HCT116 (cell line): ENCODE measurements at regions not wholly inside any gene's neighbourhood (a gene's known extent, or its start where the extent isn't known, plus 50 kb on each side); places are given as distances from the start of the nearest gene placed in this dataset.
"Not testable (repeated sequence)": the region's sequence is repeated elsewhere in the genome, so short reads cannot be mapped to it uniquely, and the experiment has no call there.

ENCODE experiments used
- ATAC-seq: fragments of 200-7000 bp; cut with Tn5 transposase; 2 replicates; pipeline ENCODE4 v1.9.1; 2020; ENCODE audit warnings: mild to moderate bottlenecking, moderate library complexity
- BruUV-seq: library from RNA; stranded (reverse); fragments of 400-500 nt; replicated peaks from 2 replicates; lab custom pipeline; 2021; lab: Mats Ljungman, UMichigan
- CTCF ChIA-PET: fragments of 300-600 bp; sonication (Branson Sonifier 250); formaldehyde crosslinking; loops from one replicate; lab custom pipeline; 2021; ENCODE audit warnings: antibody characterized with exemption; lab: Charles Lee
- POLR2A ChIA-PET: fragments of 300-600, 350-600 bp; sonication (Branson Sonifier 250); formaldehyde crosslinking; loops from one replicate; lab custom pipeline; 2021; ENCODE audit warnings: antibody characterized with exemption; lab: Charles Lee
- RAD21 ChIA-PET, 2 experiments: fragments of 300-600 bp; sonication (Branson Sonifier 250); formaldehyde crosslinking; loops; one replicate each; lab custom pipeline; 2023; ENCODE audit warnings: low total read pairs in 2 of 2; ENCODE audit not compliant: uncharacterized antibody in 2 of 2, unreplicated experiment in 2 of 2, low non-redundant PET in 1 of 2; lab: Charles Lee
- DNase-seq: peaks from one replicate; pipeline ENCODE4 v3.0.0-alpha.2; 2010; ENCODE audit warnings: low read depth, low spot score
- H2AFZ ChIP-seq: fragments of 200-600 bp; shearing (Covaris generic), sonication (generic); 2 replicates; pipeline ENCODE4 v1.6.1; 2017; ENCODE audit warnings: low read depth, mixed run types, mixed read lengths, antibody characterized with exemption, low read length; ENCODE audit not compliant: poor library complexity, severe bottlenecking
- H3K27ac ChIP-seq: 2 replicates; pipeline ENCODE4 v1.5.1; 2012; ENCODE audit warnings: low read depth, low read length
- H3K27me3 ChIP-seq: fragments of 200-600 bp; sonication (generic); 2 replicates; pipeline ENCODE4 v1.6.1; 2016; ENCODE audit warnings: mixed run types, low read length, mixed read lengths; ENCODE audit not compliant: insufficient read depth
- H3K36me3 ChIP-seq, 2 experiments: fragments of 200-500 bp in 1 of 2; fragments of 200-600 bp in 1 of 2; sonication (Bioruptor generic) in 1 of 2; sonication (generic) in 1 of 2; 2 replicates each; pipeline versions ENCODE4 v1.5.1 to v1.6.1; 2014 to 2016; ENCODE audit warnings: low read length in 2 of 2, inconsistent platforms in 1 of 2, mixed read lengths in 1 of 2, mixed run types in 1 of 2; ENCODE audit not compliant: insufficient read depth in 2 of 2, control insufficient read depth in 1 of 2
- H3K4me1 ChIP-seq, 2 experiments: fragments of 200-600 bp in 1 of 2; sonication (generic) in 1 of 2; 2 replicates each; pipeline versions ENCODE4 v1.5.1 to v1.6.1; 2012 to 2017; ENCODE audit warnings: low read length in 2 of 2, inconsistent platforms in 1 of 2, mild to moderate bottlenecking in 1 of 2, mixed read lengths in 1 of 2, mixed run types in 1 of 2, moderate library complexity in 1 of 2; ENCODE audit not compliant: insufficient read depth in 2 of 2, control insufficient read depth in 1 of 2
- H3K4me2 ChIP-seq: fragments of 200-600 bp; sonication (generic); 2 replicates; pipeline ENCODE4 v1.6.1; 2017; ENCODE audit warnings: mixed run types, low read length, mixed read lengths
- H3K4me3 ChIP-seq, 2 experiments: fragments of 200-600 bp in 1 of 2; sonication (generic) in 1 of 2; replicated peaks in 1 of 2; 2 replicates each; pipeline ENCODE4 v1.5.1; 2011 to 2016; ENCODE audit warnings: low read length in 2 of 2, control low read depth in 1 of 2, low read depth in 1 of 2, mild to moderate bottlenecking in 1 of 2, mixed read lengths in 1 of 2, mixed run types in 1 of 2
- H3K79me2 ChIP-seq: fragments of 200-600 bp; sonication (generic); 2 replicates; pipeline ENCODE4 v1.6.1; 2017; ENCODE audit warnings: mild to moderate bottlenecking, mixed run types, low read length, moderate library complexity, mixed read lengths; ENCODE audit not compliant: insufficient read depth
- H3K9ac ChIP-seq: fragments of 200-600 bp; sonication (generic); 2 replicates; pipeline ENCODE4 v1.6.1; 2016; ENCODE audit warnings: low read length, mixed read lengths
- H3K9me2 ChIP-seq: fragments of 200-600 bp; sonication (generic), shearing (Covaris generic); 2 replicates; pipeline ENCODE4 v1.6.1; 2017; ENCODE audit warnings: mixed run types, mild to moderate bottlenecking, moderate library complexity; ENCODE audit not compliant: insufficient read depth
- H3K9me3 ChIP-seq, 2 experiments: fragments of 200-500 bp in 1 of 2; fragments of 200-600 bp in 1 of 2; sonication (Bioruptor generic) in 1 of 2; sonication (generic) in 1 of 2; 2 replicates each; pipeline ENCODE4 v1.6.1; 2014 to 2017; ENCODE audit warnings: low read length in 2 of 2, mixed read lengths in 2 of 2, inconsistent platforms in 1 of 2, low read depth in 1 of 2, mild to moderate bottlenecking in 1 of 2, mixed run types in 1 of 2, moderate library complexity in 1 of 2; ENCODE audit not compliant: control insufficient read depth in 1 of 2, insufficient read depth in 1 of 2
- H4K20me1 ChIP-seq: fragments of 200-600 bp; sonication (generic), shearing (Covaris generic); 2 replicates; pipeline ENCODE4 v1.6.1; 2017; ENCODE audit warnings: mixed run types, mild to moderate bottlenecking, moderate library complexity; ENCODE audit not compliant: insufficient read depth
- EGR1 ChIP-seq: IDR thresholded peaks from 2 replicates; pipeline ENCODE4 v1.6.1; 2012; ENCODE audit warnings: low read depth
- EZH2 ChIP-seq: fragments of 200-600 bp; sonication (generic); IDR thresholded peaks from 2 replicates; pipeline ENCODE4 v1.6.1; 2017; ENCODE audit warnings: antibody characterized with exemption, mixed run types
- POLR2A ChIP-seq: IDR thresholded peaks from 2 replicates; pipeline ENCODE4 v1.7.0; 2011; ENCODE audit warnings: borderline replicate concordance; ENCODE audit not compliant: insufficient read depth, insufficient read length; ENCODE audit errors: extremely low read depth
- RAD21 ChIP-seq: IDR thresholded peaks from 2 replicates; pipeline ENCODE4 v1.6.1; 2012; ENCODE audit warnings: low read depth, mild to moderate bottlenecking
- intact Hi-C: fragments of 100-400 bp; cut with micrococcal nuclease; formaldehyde crosslinking; loops from 2 replicates; pipeline ENCODE4 v1.10.0; 2022

DNA sequence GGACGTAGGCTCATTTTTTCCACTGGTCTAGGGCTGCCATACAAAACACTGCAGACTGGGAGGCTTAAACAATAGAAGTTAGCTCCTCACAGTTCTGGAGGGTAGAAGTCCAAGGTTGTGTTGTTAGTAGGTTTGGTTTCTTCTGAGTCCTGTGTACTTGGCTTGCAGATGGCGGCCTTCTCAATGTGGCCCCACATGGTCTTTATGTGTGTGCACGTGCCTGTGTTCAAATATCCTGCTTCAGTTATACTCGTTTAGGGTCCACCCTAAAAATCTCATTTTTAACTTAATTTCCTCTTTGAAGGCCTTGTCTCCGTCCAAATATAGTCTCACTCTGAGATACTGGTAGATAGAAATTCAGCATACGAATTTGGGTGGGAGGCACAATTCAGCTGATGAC is 542.4 kb downstream of the HAPSTR1 start:
- no peak for DNase-seq
- intact Hi-C loops = no loop called here
- H3K27me3 ChIP-seq = peaks cover 10% of the 10 kb centered on the region; the same call in 1 of the 2 replicates
- no peak overlapping the region for H3K4me2 ChIP-seq
- no peak overlapping the region for H3K27ac ChIP-seq
- no TSS peak for BruUV-seq
- H3K9me2 ChIP-seq = no peaks in the 10 kb centered on the region
- H3K4me3 ChIP-seq = no peak overlapping the region
- no peak overlapping the region for H3K9ac ChIP-seq
- no peaks in the 10 kb centered on the region for H3K79me2 ChIP-seq
- POLR2A ChIA-PET = no interaction called here
- TF ChIP-seq EGR1 (no peak), POLR2A (no peak), EZH2 (no peak), RAD21 (no peak)
- no peaks in the 10 kb centered on the region for H3K4me1 ChIP-seq
- ATAC-seq = no peak
- H2AFZ ChIP-seq = no peak overlapping the region
- H3K36me3 ChIP-seq = no peaks in the 10 kb centered on the region
- no peaks in the 10 kb centered on the region for H3K9me3 ChIP-seq
- RAD21 ChIA-PET = no interaction called here
- CTCF ChIA-PET = no interaction called here
- no peaks in the 10 kb centered on the region for H4K20me1 ChIP-seq

DNA sequence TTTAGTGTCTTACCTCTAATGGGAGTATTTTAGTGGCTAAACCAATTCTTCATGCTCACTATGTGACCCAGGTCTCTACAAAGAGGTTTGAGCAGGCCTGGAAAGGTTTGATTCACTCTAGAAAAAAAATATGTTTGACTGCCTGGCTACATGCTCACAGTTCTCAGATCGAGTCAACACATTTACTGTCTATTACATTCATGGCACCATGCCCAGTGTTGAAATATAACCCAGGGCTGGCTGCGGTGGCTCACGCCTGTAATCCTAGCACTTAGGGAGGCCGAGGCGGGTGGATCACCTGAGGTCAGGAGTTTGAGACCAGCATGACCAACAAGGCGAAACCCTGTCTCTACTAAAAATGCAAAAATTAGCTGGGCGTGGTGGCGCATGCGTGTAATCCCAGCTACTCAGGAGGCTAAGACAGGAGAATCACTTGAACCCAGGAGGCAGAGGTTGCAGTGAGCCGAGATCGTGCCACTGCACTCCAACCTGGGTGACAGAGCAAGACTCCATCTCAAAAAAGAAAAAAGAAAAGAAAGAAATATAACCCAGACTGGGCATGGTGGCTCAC is 543.8 kb downstream of the HAPSTR1 start:
- H2AFZ ChIP-seq = not testable (repeated sequence)

More for the DNA sequence above, 543.8 kb downstream of the HAPSTR1 start:
- BruUV-seq, H3K4me2 ChIP-seq, H3K27ac ChIP-seq, CTCF ChIA-PET, H3K4me3 ChIP-seq, intact Hi-C loops, POLR2A ChIA-PET, H3K9ac ChIP-seq, RAD21 ChIA-PET, H3K9me3 ChIP-seq, H3K36me3 ChIP-seq, DNase-seq, ATAC-seq, H3K79me2 ChIP-seq, H3K4me1 ChIP-seq, H4K20me1 ChIP-seq, H3K27me3 ChIP-seq, H3K9me2 ChIP-seq: not testable (repeated sequence)
